Glutamatergic neuron (in vitro differentiated cells): ENCODE measurements at regions not wholly inside any gene's neighbourhood (a gene's known extent, or its start where the extent isn't known, plus 50 kb on each side); places are given as distances from the start of the nearest gene placed in this dataset.

Experiments used
- DNase-seq: peaks from one replicate; pipeline ENCODE4 v3.0.0; 2022
- H3K27ac Mint-ChIP-seq: one replicate; pipeline ENCODE4 v1.8.0; 2020; ENCODE audit warnings: mild to moderate bottlenecking, mixed read lengths, inconsistent platforms; ENCODE audit not compliant: unreplicated experiment
- H3K27me3 Mint-ChIP-seq: one replicate; pipeline ENCODE4 v1.8.0; 2020; ENCODE audit warnings: mild to moderate bottlenecking, moderate library complexity, mixed read lengths, inconsistent platforms; ENCODE audit not compliant: unreplicated experiment
- H3K36me3 Mint-ChIP-seq: one replicate; pipeline ENCODE4 v1.8.0; 2020; ENCODE audit warnings: mild to moderate bottlenecking, mixed read lengths, inconsistent platforms; ENCODE audit not compliant: unreplicated experiment
- H3K4me1 Mint-ChIP-seq: one replicate; pipeline ENCODE4 v1.8.0; 2020; ENCODE audit warnings: mild to moderate bottlenecking, low read depth, mixed read lengths, inconsistent platforms; ENCODE audit not compliant: unreplicated experiment
- H3K4me3 Mint-ChIP-seq: one replicate; pipeline ENCODE4 v1.8.0; 2020; ENCODE audit warnings: mild to moderate bottlenecking, mixed read lengths, inconsistent platforms; ENCODE audit not compliant: unreplicated experiment
- H3K9me3 Mint-ChIP-seq: one replicate; pipeline ENCODE4 v1.8.0; 2020; ENCODE audit warnings: mild to moderate bottlenecking, moderate library complexity, mixed read lengths, inconsistent platforms; ENCODE audit not compliant: unreplicated experiment
- CTCF ChIP-seq: fragments of 200-600 bp; sonication (generic); IDR thresholded peaks from one replicate; pipeline ENCODE4 v1.5.0; 2021; ENCODE audit not compliant: partially characterized antibody, unreplicated experiment

- H3K4me1 Mint-ChIP-seq, result peaks cover 8% of the 10 kb centered on the region
- peaks cover 1% of the 10 kb centered on the region for H3K9me3 Mint-ChIP-seq
- H3K36me3 Mint-ChIP-seq, result no peaks in the 10 kb centered on the region
- H3K4me3 Mint-ChIP-seq, result no peak overlapping the region
- peak; percentile 21 for DNase-seq
- H3K27ac Mint-ChIP-seq, result no peak overlapping the region
- TF ChIP-seq CTCF, result no peak
- H3K27me3 Mint-ChIP-seq, result no peaks in the 10 kb centered on the region
Measured at GRCh38 chr6:126812651-126813050, 305.8 kb upstream of the RSPO3 start.

DNA sequence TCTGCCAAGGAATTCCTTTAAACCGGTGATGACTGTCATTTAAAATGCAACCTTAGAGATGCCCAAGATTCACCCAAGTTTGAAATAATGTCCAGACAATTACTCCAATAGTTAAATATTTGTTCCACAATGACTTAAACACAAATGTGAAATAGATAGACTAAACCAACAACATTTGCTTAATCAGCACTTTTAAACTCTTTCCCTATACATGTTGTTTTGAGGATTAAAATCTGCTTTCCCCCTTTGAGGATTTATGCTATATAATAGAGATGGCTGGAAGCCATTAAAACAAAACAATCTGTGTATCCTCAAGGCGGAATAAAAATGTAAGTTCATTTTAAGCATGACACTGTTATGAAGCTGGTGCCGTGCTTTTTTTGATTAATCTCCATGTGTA lies 297.8 kb upstream of the RSPO3 start:
- Mint-ChIP-seq H3K27ac (no peak overlapping the region), H3K4me1 (peaks cover 2% of the 10 kb centered on the region), H3K27me3 (peaks cover 1% of the 10 kb centered on the region), H3K36me3 (no peaks in the 10 kb centered on the region), H3K9me3 (peaks cover 1% of the 10 kb centered on the region), H3K4me3 (no peak overlapping the region)
- no peak for DNase-seq
- TF ChIP-seq CTCF, result no peak

DNA sequence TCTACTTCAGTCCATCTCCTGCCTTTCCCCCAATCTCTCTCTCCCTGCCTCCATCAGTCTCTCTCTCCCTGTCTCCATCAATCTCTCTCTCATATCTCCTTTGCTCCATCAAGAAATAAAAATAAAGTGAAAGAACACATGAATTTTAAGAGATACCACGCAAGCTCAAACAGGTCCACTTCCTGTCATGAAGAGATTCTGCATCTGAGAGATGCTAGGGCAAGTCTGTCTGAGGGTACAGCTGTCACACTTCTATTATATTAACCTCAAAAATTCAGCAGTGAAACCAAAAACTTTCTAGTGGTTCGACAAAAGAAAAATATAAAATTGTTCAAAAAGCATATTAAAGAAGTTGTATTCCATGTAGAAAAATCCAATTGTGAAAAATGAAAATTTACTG lies 296.8 kb upstream of the RSPO3 start:
- H3K27me3 Mint-ChIP-seq, result peaks cover 1% of the 10 kb centered on the region
- H3K36me3 Mint-ChIP-seq, result no peaks in the 10 kb centered on the region
- H3K4me1 Mint-ChIP-seq, result peaks cover 2% of the 10 kb centered on the region
- H3K4me3 Mint-ChIP-seq, result no peak overlapping the region
- TF ChIP-seq CTCF, result no peak
- no peaks in the 10 kb centered on the region for H3K9me3 Mint-ChIP-seq
- no peak overlapping the region for H3K27ac Mint-ChIP-seq
- no peak for DNase-seq

GRCh38 chr6:126824226-126824625 lies 294.2 kb upstream of the RSPO3 start:
- H3K27ac Mint-ChIP-seq, result no peak overlapping the region
- no peak for DNase-seq
- H3K4me1 Mint-ChIP-seq, result peaks cover 2% of the 10 kb centered on the region
- no peaks in the 10 kb centered on the region for H3K9me3 Mint-ChIP-seq
- H3K36me3 Mint-ChIP-seq, result no peaks in the 10 kb centered on the region
- no peak for TF ChIP-seq CTCF
- peaks cover 1% of the 10 kb centered on the region for H3K27me3 Mint-ChIP-seq
- no peak overlapping the region for H3K4me3 Mint-ChIP-seq

DNA sequence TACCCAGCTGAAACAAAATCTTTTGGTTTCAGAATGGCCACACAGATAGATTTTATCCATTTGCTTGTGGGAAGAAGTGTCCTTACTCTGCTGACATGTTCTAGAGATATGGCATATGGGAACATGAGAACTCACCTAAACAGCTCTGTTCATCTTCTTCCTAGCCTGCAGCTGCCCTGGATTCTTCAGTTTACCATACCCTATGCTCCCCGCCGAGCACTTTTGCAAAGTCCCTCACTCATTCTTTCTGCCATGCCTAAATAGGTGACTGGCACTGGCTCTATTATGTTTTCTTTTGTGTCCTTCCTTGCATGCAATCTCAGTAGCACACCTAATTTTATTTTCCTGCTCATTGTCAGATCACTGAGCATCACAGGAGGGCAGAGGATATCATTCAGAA lies 293.7 kb upstream of the RSPO3 start:
- Mint-ChIP-seq H3K4me3 (no peak overlapping the region), H3K27me3 (peaks cover 1% of the 10 kb centered on the region), H3K36me3 (no peaks in the 10 kb centered on the region), H3K9me3 (no peaks in the 10 kb centered on the region), H3K27ac (no peak overlapping the region), H3K4me1 (peaks cover 2% of the 10 kb centered on the region)
- DNase-seq, result no peak
- TF ChIP-seq CTCF, result no peak
